Esophagus squamous epithelium (tissue), 5 donors: ENCODE measurements at regions not wholly inside any gene's neighbourhood (a gene's known extent, or its start where the extent isn't known, plus 50 kb on each side); places are given as distances from the start of the nearest gene placed in this dataset.
A peak's percentile ranks its signal among the peaks of the same experiment; 100 is the strongest.

Experiments
- DNase-seq: peaks from one replicate; lab custom pipeline; 2025; lab: John Stamatoyannopoulos, UW
- H3K27ac ChIP-seq, 4 donors: fragments of 200-600 bp; sonication (generic); one replicate each; pipeline ENCODE4 v1.5.1; 2016 to 2019; ENCODE audit warnings: mild to moderate bottlenecking in 1 of 4
- H3K27me3 ChIP-seq, 4 donors: fragments of 200-600 bp; sonication (generic); 1 replicate in 3 of 4; 2 replicates in 1 of 4; pipeline versions ENCODE4 v1.5.1 to v1.6.0; 2017 to 2021; ENCODE audit warnings: antibody characterized with exemption in 1 of 4
- H3K36me3 ChIP-seq, 3 donors: fragments of 200-600 bp; sonication (generic); one replicate each; pipeline ENCODE4 v1.5.1; 2016 to 2019
- H3K4me1 ChIP-seq, 3 donors: fragments of 200-600 bp; sonication (generic); one replicate each; pipeline ENCODE4 v1.5.1; 2017 to 2019
- H3K4me3 ChIP-seq, 4 donors: fragments of 200-600 bp; sonication (generic); 1 replicate in 3 of 4; 2 replicates in 1 of 4; pipeline ENCODE4 v1.5.1; 2016 to 2019; ENCODE audit warnings: mild to moderate bottlenecking in 2 of 4, moderate library complexity in 1 of 4
- H3K9me3 ChIP-seq, 3 donors: fragments of 200-600 bp; sonication (generic); one replicate each; pipeline ENCODE4 v1.5.1; 2016 to 2019
- POLR2A ChIP-seq, 4 donors: fragments of 450-650 bp; IDR thresholded peaks; one replicate each; pipeline ENCODE4 v1.6.1; 2017; ENCODE audit warnings: antibody characterized with exemption in 4 of 4, mild to moderate bottlenecking in 4 of 4, moderate library complexity in 3 of 4
- WGBS, 2 donors: methylation state at CpG; one replicate each; pipeline ENCODE4 v1.1.5; 2018; 5-methylcytosine and 5-hydroxymethylcytosine counted together
- intact Hi-C: fragments of 100-400 bp; cut with DNase I; formaldehyde crosslinking; loops from one replicate; pipeline ENCODE4 v1.15.0; 2022
- TF ChIP-seq, protein P1 (sequence below), 6 experiments: fragments of 450-650 bp in 4 of 6; fragments of 200-600 bp in 2 of 6; sonication (generic) in 2 of 6; IDR thresholded peaks; one replicate each; pipeline ENCODE4 v1.5.1; 2016 to 2019; ENCODE audit warnings: antibody characterized with exemption in 6 of 6, mild to moderate bottlenecking in 4 of 6, moderate library complexity in 4 of 6
- donor health status: DM: yes; HTN: yes; CAD: no.

DNA sequence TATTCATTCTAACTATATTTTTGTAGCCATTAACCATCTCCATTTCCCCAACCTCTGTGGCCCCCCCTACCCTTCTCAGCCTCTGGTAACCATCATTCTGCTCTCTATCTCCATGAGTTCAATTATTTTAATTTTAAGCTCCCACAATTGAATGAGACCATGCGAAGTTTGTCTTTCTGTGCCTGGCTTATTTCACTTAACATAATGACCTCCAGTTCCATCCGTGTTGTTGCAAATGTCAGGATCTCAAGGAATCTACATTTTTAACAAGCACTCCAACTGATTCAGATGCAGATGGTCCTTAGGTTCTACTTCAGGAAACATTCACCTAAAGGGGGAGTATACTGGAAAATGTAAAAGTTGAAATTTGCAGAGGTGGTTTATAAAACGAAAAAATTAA, 60.2 kb upstream of the PTPN12 start:
- DNase-seq, result no peak
- intact Hi-C loops, result no loop called here
- H3K27me3 ChIP-seq, result no peaks in the 10 kb centered on the region
- TF ChIP-seq, protein P1, sequence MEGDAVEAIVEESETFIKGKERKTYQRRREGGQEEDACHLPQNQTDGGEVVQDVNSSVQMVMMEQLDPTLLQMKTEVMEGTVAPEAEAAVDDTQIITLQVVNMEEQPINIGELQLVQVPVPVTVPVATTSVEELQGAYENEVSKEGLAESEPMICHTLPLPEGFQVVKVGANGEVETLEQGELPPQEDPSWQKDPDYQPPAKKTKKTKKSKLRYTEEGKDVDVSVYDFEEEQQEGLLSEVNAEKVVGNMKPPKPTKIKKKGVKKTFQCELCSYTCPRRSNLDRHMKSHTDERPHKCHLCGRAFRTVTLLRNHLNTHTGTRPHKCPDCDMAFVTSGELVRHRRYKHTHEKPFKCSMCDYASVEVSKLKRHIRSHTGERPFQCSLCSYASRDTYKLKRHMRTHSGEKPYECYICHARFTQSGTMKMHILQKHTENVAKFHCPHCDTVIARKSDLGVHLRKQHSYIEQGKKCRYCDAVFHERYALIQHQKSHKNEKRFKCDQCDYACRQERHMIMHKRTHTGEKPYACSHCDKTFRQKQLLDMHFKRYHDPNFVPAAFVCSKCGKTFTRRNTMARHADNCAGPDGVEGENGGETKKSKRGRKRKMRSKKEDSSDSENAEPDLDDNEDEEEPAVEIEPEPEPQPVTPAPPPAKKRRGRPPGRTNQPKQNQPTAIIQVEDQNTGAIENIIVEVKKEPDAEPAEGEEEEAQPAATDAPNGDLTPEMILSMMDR (IDR thresholded peaks at IDR 0.05), result no peak
- no peak for TF ChIP-seq POLR2A (IDR thresholded peaks at IDR 0.05)
- H3K27ac ChIP-seq, result no peak overlapping the region
- no peak overlapping the region for H3K4me3 ChIP-seq
- H3K4me1 ChIP-seq, result peaks cover 0 to 18% (median 0%) of the 10 kb centered on the region in 3 donors
- no peaks in the 10 kb centered on the region for H3K36me3 ChIP-seq
- 86 to 87% methylated on average over 3 of the region's 3 CpGs for WGBS, 2 donors
- H3K9me3 ChIP-seq, result no peaks in the 10 kb centered on the region

DNA sequence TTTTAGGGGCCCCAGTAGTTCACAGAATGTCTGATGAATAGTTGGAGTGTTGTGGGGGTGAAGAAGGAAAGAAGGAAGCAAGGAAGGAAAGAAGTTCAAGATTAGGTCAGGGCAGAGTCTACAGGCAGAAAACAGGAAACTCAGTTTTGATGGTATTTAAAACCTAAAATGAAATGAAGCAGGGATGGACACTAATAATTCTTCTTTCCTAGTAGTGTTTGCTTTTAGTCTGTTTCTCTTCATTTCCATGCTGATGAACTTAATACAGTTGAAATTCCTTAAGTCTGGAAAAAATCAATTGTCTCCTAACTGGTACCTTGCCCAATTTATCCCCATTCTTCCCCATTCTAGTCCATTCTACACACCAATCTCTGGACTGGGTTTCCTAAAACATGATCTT, 59.0 kb upstream of the GSAP start:
- Histone ChIP-seq H3K4me1 (peaks cover 0 to 10% (median 0%) of the 10 kb centered on the region in 3 donors), H3K4me3 (no peak overlapping the region), H3K27ac (no peak overlapping the region), H3K9me3 (no peaks in the 10 kb centered on the region), H3K27me3 (no peaks in the 10 kb centered on the region), H3K36me3 (no peaks in the 10 kb centered on the region)
- DNase-seq, result no peak
- intact Hi-C loops, result no loop called here
- TF ChIP-seq POLR2A (IDR thresholded peaks at IDR 0.05), result no peak
- TF ChIP-seq, protein P1 (IDR thresholded peaks at IDR 0.05), result no peak

DNA sequence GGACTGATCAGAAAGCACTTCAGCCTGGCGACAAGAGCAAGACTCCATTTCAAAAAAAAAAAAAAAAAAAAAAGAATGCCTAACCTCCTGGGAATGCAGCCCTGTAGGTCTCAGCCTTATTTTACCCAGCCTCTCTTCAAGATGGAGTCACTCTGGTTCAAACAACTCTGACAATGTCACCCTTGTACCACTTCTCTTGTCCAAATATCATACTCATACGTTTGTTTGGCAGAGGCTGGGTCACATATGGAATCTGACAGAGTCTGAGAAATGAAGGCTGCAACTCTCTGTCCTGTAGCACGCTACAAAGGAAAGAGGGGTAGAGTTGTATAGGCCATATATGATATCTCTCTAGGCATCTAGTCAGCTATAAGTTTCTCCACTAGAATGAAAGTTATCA, 58.6 kb upstream of the GSAP start:
- Histone ChIP-seq H3K27me3 (no peaks in the 10 kb centered on the region), H3K4me1 (peaks cover 0 to 7% (median 0%) of the 10 kb centered on the region in 3 donors), H3K4me3 (no peak overlapping the region), H3K36me3 (no peaks in the 10 kb centered on the region), H3K9me3 (no peaks in the 10 kb centered on the region), H3K27ac (no peak overlapping the region)
- TF ChIP-seq POLR2A (IDR thresholded peaks at IDR 0.05), result no peak
- no peak for DNase-seq
- intact Hi-C loops, result no loop called here
- WGBS, 2 donors, result 73 to 81% methylated on average over 3 of the region's 3 CpGs

GRCh38 chr7:77473229-77474005, 57.3 kb upstream of the GSAP start:
- DNase-seq, result no peak
- no peak for TF ChIP-seq POLR2A (IDR thresholded peaks at IDR 0.05)

GRCh38 chr7:77469927-77470326, 53.8 kb upstream of the GSAP start:
- no peak for TF ChIP-seq POLR2A (IDR thresholded peaks at IDR 0.05)
- TF ChIP-seq, protein P1 (IDR thresholded peaks at IDR 0.05), result no peak
- intact Hi-C loops, result no loop called here
- WGBS, 2 donors, result 71 to 100% methylated on average over 1 of the region's 1 CpG
- Histone ChIP-seq H3K4me1 (peaks cover 0 to 5% (median 0%) of the 10 kb centered on the region in 3 donors), H3K9me3 (no peaks in the 10 kb centered on the region), H3K27ac (no peak overlapping the region), H3K36me3 (no peaks in the 10 kb centered on the region), H3K4me3 (no peak overlapping the region), H3K27me3 (no peaks in the 10 kb centered on the region)
- no peak for DNase-seq

More at GRCh38 chr7:77473229-77474005, 57.3 kb upstream of the GSAP start:
- 75 to 83% methylated on average over 8 of the region's 8 CpGs for WGBS, 2 donors
- no peaks in the 10 kb centered on the region for H3K27me3 ChIP-seq
- H3K27ac ChIP-seq, result no peak overlapping the region
- intact Hi-C loops, result no loop called here
- H3K4me3 ChIP-seq, result no peak overlapping the region
- H3K4me1 ChIP-seq, result no peaks in the 10 kb centered on the region
- H3K9me3 ChIP-seq, result no peaks in the 10 kb centered on the region
- no peaks in the 10 kb centered on the region for H3K36me3 ChIP-seq

DNA sequence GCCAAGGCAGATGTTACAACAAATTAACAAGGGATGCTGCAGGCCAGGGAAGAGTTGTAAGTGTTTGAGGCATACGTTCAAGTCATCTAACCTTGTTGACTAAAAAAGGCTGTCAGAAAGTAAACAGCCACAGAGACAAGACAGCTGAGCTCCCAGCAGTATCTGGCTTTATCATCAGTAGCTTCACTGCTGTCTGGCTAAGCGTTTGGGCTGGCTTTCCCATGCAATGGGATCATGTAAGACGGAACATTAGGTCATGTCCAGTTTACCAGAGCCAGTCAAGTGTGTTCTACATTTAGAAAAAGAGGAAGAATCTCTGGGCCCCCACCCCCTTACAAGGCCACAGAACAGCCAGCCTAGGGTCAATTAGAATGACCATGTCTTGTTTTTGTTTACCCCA, 51.3 kb upstream of the GSAP start:
- Histone ChIP-seq H3K4me1 (peaks cover 0 to 5% (median 0%) of the 10 kb centered on the region in 3 donors), H3K27ac (peak overlapping the region in 2 of 4 donors; percentile 2 to 57), H3K9me3 (no peaks in the 10 kb centered on the region), H3K4me3 (no peak overlapping the region), H3K27me3 (no peaks in the 10 kb centered on the region), H3K36me3 (no peaks in the 10 kb centered on the region)
- intact Hi-C loops, result no loop called here
- no peak for TF ChIP-seq POLR2A (IDR thresholded peaks at IDR 0.05)
- TF ChIP-seq, protein P1 (IDR thresholded peaks at IDR 0.05), result no peak
- DNase-seq, result no peak
- 65 to 74% methylated on average over 3 of the region's 3 CpGs for WGBS, 2 donors
